CD14-positive monocyte (primary cell): ENCODE measurements at regions not wholly inside any gene's neighbourhood (a gene's known extent, or its start where the extent isn't known, plus 50 kb on each side); places are given as distances from the start of the nearest gene placed in this dataset. TPM values are rescaled to one million over a fixed set of nuclear protein-coding genes. Genes with fewer than 3 reads are reported as not detected.

ENCODE experiments used
- DNase-seq, 3 donors: peaks; one replicate each; pipeline ENCODE4 v3.0.0-alpha.2; 2011 to 2022
- H2AFZ ChIP-seq: 2 replicates; pipeline ENCODE4 v1.6.0; 2012; ENCODE audit warnings: mild to moderate bottlenecking, low read depth, low read length, inconsistent platforms; ENCODE audit not compliant: insufficient read depth, poor library complexity, severe bottlenecking
- H3K27ac ChIP-seq, 2 donors: 1 replicate in 1 of 2; 2 replicates in 1 of 2; pipeline ENCODE4 v1.5.1; 2012 to 2013; ENCODE audit warnings: low read length in 2 of 2, control low read depth in 1 of 2, inconsistent platforms in 1 of 2, low read depth in 1 of 2, mild to moderate bottlenecking in 1 of 2
- H3K27me3 ChIP-seq, 2 donors: one replicate each; pipeline versions ENCODE4 v1.6.0 to v1.6.1; 2011 to 2013; ENCODE audit warnings: low read length in 2 of 2; ENCODE audit not compliant: control insufficient read depth in 2 of 2, insufficient read depth in 2 of 2
- H3K36me3 ChIP-seq, 2 donors: replicated peaks in 1 of 2; 1 replicate in 1 of 2; 2 replicates in 1 of 2; pipeline versions ENCODE4 v1.5.1 to v1.6.1; 2012 to 2013; ENCODE audit warnings: low read length in 2 of 2, control low read depth in 1 of 2, inconsistent platforms in 1 of 2, mild to moderate bottlenecking in 1 of 2; ENCODE audit not compliant: insufficient read depth in 2 of 2, control insufficient read depth in 1 of 2
- H3K4me1 ChIP-seq, 2 donors: 1 replicate in 1 of 2; 2 replicates in 1 of 2; pipeline versions ENCODE4 v1.5.1 to v1.6.1; 2012 to 2013; ENCODE audit warnings: low read length in 2 of 2, control low read depth in 1 of 2, inconsistent platforms in 1 of 2, mild to moderate bottlenecking in 1 of 2, moderate library complexity in 1 of 2; ENCODE audit not compliant: insufficient read depth in 2 of 2, control insufficient read depth in 1 of 2
- H3K4me2 ChIP-seq: replicated peaks from 2 replicates; pipeline ENCODE3; 2012; ENCODE audit warnings: low read length, moderate library complexity, mild to moderate bottlenecking; ENCODE audit not compliant: poor library complexity, severe bottlenecking; ENCODE audit errors: extremely low read depth
- H3K4me3 ChIP-seq, 3 experiments: fragments of 200-600 bp in 1 of 3; sonication (generic) in 1 of 3; replicated peaks in 1 of 3; 1 replicate in 2 of 3; 2 replicates in 1 of 3; pipeline ENCODE4 v1.5.1; 2011 to 2013; ENCODE audit warnings: low read length in 3 of 3, mild to moderate bottlenecking in 3 of 3, control low read depth in 2 of 3, low read depth in 2 of 3, inconsistent platforms in 1 of 3, moderate library complexity in 1 of 3
- H3K79me2 ChIP-seq: 2 replicates; pipeline ENCODE4 v1.6.0; 2012; ENCODE audit warnings: mild to moderate bottlenecking, control low read depth, inconsistent platforms, low read length, moderate library complexity; ENCODE audit not compliant: insufficient read depth
- H3K9ac ChIP-seq: 2 replicates; pipeline ENCODE4 v1.6.0; 2017; ENCODE audit warnings: low read length, mild to moderate bottlenecking; ENCODE audit not compliant: insufficient read depth, poor library complexity, severe bottlenecking
- H3K9me3 ChIP-seq, 2 donors: replicated peaks in 1 of 2; 1 replicate in 1 of 2; 2 replicates in 1 of 2; pipeline versions ENCODE4 v1.5.1 to v1.6.1; 2012 to 2013; ENCODE audit warnings: low read length in 2 of 2, control low read depth in 1 of 2; ENCODE audit not compliant: control insufficient read depth in 1 of 2, insufficient read depth in 1 of 2
- H4K20me1 ChIP-seq: 2 replicates; pipeline ENCODE4 v1.6.0; 2012; ENCODE audit warnings: mild to moderate bottlenecking, low read length, control low read depth, moderate library complexity; ENCODE audit not compliant: insufficient read depth
- H3K27ac Mint-ChIP-seq, 7 donors: one replicate each; pipeline ENCODE4 v1.8.0; 2020; ENCODE audit warnings: mild to moderate bottlenecking in 7 of 7, mixed read lengths in 7 of 7, moderate library complexity in 6 of 7, inconsistent platforms in 2 of 7
- H3K27me3 Mint-ChIP-seq, 3 donors: one replicate each; pipeline ENCODE4 v1.8.0; 2021 to 2022; ENCODE audit warnings: low read depth in 3 of 3, mild to moderate bottlenecking in 3 of 3, mixed read lengths in 3 of 3, moderate library complexity in 3 of 3, inconsistent platforms in 1 of 3
- H3K36me3 Mint-ChIP-seq, 2 donors: one replicate each; pipeline ENCODE4 v1.8.0; 2020; ENCODE audit warnings: mixed read lengths in 2 of 2, inconsistent platforms in 1 of 2, mild to moderate bottlenecking in 1 of 2
- H3K4me1 Mint-ChIP-seq: one replicate; pipeline ENCODE4 v1.8.0; 2020; ENCODE audit warnings: mild to moderate bottlenecking, mixed read lengths
- H3K4me3 Mint-ChIP-seq, 2 donors: one replicate each; pipeline ENCODE4 v1.8.0; 2020; ENCODE audit warnings: mild to moderate bottlenecking in 2 of 2, mixed read lengths in 2 of 2, moderate library complexity in 1 of 2
- H3K9me3 Mint-ChIP-seq, 7 donors: one replicate each; pipeline ENCODE4 v1.8.0; 2020 to 2022; ENCODE audit warnings: mixed read lengths in 7 of 7, mild to moderate bottlenecking in 6 of 7, moderate library complexity in 6 of 7, inconsistent platforms in 2 of 7
- WGBS: methylation state at CpG from one replicate; pipeline ENCODE4 v1.1.5; 2013; ENCODE audit warnings: missing lambda C conversion rate; ENCODE audit not compliant: insufficient coverage; 5-methylcytosine and 5-hydroxymethylcytosine counted together
- intact Hi-C, 2 donors: fragments of 100-400 bp; cut with micrococcal nuclease; formaldehyde crosslinking; loops; one replicate each; pipeline versions ENCODE4 v1.15.0 to v1.15.1; 2023
- small RNA-seq: library from RNA; depleted of rRNA; stranded (forward); fragments of <200 nt; gene quantifications from one replicate; pipeline ENCODE3, GENCODE V24; 2012; ENCODE audit warnings: low read depth; ENCODE audit not compliant: insufficient read length
- TF ChIP-seq, protein P1 (sequence below): fragments of 200-600 bp; IDR thresholded peaks from one replicate; pipeline ENCODE4 v1.8.0; 2022; ENCODE audit warnings: antibody characterized with exemption, mild to moderate bottlenecking

DNA sequence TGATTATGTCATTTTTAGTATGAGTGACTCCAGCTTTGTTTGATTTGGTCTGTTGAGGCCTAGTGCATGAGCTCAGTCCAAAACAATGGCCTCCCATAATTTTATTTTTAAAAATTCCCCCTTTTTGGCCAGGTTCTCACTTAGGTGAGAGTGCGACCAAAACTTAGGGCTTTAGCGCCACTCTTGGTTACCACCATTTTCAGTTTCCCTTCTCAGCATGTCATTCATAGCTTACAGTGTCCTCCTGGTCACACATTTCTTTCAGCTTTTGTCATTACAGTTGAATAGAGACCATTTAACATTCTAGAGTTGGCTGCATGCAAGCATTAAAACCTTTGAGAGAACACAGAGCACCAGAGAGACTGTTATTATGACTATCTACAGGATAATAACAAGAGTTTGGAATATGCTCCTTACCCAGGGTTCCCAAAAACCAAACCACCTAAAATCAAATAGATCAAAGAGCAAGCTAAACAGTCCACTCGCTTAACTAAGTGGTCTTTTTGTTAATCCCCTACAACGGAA lies 85.4 kb downstream of the TLR5 start:
- Histone ChIP-seq H3K27me3 (no peaks in the 10 kb centered on the region), H3K4me1 (no peaks in the 10 kb centered on the region), H2AFZ (no peak overlapping the region), H3K36me3 (no peaks in the 10 kb centered on the region), H3K9ac (no peak overlapping the region), H3K79me2 (no peaks in the 10 kb centered on the region), H3K27ac (no peak overlapping the region), H3K4me2 (no peak overlapping the region), H3K9me3 (no peaks in the 10 kb centered on the region), H3K4me3 (no peak overlapping the region), H4K20me1 (no peaks in the 10 kb centered on the region)
- TF ChIP-seq, protein P1, sequence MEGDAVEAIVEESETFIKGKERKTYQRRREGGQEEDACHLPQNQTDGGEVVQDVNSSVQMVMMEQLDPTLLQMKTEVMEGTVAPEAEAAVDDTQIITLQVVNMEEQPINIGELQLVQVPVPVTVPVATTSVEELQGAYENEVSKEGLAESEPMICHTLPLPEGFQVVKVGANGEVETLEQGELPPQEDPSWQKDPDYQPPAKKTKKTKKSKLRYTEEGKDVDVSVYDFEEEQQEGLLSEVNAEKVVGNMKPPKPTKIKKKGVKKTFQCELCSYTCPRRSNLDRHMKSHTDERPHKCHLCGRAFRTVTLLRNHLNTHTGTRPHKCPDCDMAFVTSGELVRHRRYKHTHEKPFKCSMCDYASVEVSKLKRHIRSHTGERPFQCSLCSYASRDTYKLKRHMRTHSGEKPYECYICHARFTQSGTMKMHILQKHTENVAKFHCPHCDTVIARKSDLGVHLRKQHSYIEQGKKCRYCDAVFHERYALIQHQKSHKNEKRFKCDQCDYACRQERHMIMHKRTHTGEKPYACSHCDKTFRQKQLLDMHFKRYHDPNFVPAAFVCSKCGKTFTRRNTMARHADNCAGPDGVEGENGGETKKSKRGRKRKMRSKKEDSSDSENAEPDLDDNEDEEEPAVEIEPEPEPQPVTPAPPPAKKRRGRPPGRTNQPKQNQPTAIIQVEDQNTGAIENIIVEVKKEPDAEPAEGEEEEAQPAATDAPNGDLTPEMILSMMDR = no peak
- Mint-ChIP-seq H3K4me1 (peaks cover 4% of the 10 kb centered on the region), H3K27me3 (peaks cover 4 to 7% (median 4%) of the 10 kb centered on the region in 3 donors), H3K27ac (no peak overlapping the region), H3K4me3 (no peak overlapping the region), H3K9me3 (no peaks in the 10 kb centered on the region), H3K36me3 (no peaks in the 10 kb centered on the region)
- intact Hi-C loops = no loop called here
- no peak for DNase-seq
- WGBS = 100% methylated on average over 4 of the region's 4 CpGs

Small RNA genes in the stretch of these regions (small RNA-seq; reads per million reads assigned to genes)
- not detected for gene NDUFB1P2
